ENCODE measurements at regions not wholly inside any gene's neighbourhood (a gene's known extent, or its start where the extent isn't known, plus 50 kb on each side); places are given as distances from the start of the nearest gene placed in this dataset.

- Mint-ChIP-seq H3K4me1 (ENCODE audit: low read depth) (peaks cover 65% of the 10 kb centered on the region), H3K9me3 (peaks cover 23% of the 10 kb centered on the region), H3K4me3 (no peak overlapping the region), H3K27ac (no peak overlapping the region), H3K36me3 (ENCODE audit: low read depth) (peaks cover 33% of the 10 kb centered on the region), H3K27me3 (ENCODE audit: insufficient read depth) (no peaks in the 10 kb centered on the region)
- TF ChIP-seq CTCF (IDR thresholded peaks at IDR 0.05): no peak
- no peak for DNase-seq
Measured at GRCh38 chr10:4669585-4669984, 156.4 kb upstream of the AKR1E2 start.

GRCh38 chr10:4663162-4663992 is 162.6 kb upstream of the AKR1E2 start:
- TF ChIP-seq CTCF (IDR thresholded peaks at IDR 0.05): no peak
- H3K36me3 Mint-ChIP-seq (ENCODE audit: low read depth): peaks cover 26% of the 10 kb centered on the region
- H3K4me1 Mint-ChIP-seq (ENCODE audit: low read depth): peaks cover 48% of the 10 kb centered on the region
- no peaks in the 10 kb centered on the region for H3K27me3 Mint-ChIP-seq (ENCODE audit: insufficient read depth)
- peak overlapping the region; percentile 97 for H3K27ac Mint-ChIP-seq
- DNase-seq: peak; percentile 98
- peak overlapping the region; percentile 73 for H3K4me3 Mint-ChIP-seq
- peaks cover 14% of the 10 kb centered on the region for H3K9me3 Mint-ChIP-seq

DNA sequence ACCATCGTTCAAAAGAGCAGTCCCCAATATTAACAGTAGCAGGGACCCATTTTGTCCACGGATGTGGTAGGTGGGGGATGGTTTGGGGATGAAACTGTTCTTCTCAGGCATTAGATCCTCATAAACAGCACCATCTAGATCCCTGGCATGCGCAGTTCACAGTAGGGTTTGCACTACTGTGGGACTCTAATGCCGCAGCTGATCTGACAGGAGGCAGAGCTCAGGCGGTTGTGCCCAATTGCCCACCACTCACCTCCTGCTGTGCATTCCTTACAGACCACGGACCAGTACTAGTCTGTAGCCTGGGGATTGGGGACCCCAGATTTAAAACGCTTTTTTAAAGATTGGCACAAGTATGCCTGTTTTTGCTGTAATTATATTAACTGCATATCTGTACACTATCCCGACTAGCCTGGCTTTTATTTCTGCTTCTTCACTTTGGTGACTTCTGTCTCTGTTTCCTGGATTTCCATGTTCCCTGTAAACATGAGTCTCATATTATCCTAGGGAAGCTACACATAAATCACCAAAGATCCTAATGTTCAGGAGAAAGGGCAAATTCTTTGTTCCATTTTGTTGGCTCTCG is 163.3 kb upstream of the AKR1E2 start:
- peak; percentile 55 for DNase-seq
- Mint-ChIP-seq H3K27ac (peak overlapping the region; percentile 97), H3K9me3 (peaks cover 10% of the 10 kb centered on the region), H3K4me3 (peak overlapping the region; percentile 73), H3K27me3 (ENCODE audit: insufficient read depth) (no peaks in the 10 kb centered on the region), H3K4me1 (ENCODE audit: low read depth) (peaks cover 46% of the 10 kb centered on the region), H3K36me3 (ENCODE audit: low read depth) (peaks cover 20% of the 10 kb centered on the region)
- peak; percentile 9; the same call in 1 of the 2 replicates for TF ChIP-seq CTCF (IDR thresholded peaks at IDR 0.05)

- H3K4me1 Mint-ChIP-seq (ENCODE audit: low read depth): peaks cover 51% of the 10 kb centered on the region
- peak overlapping the region; percentile 97 for H3K27ac Mint-ChIP-seq
- H3K9me3 Mint-ChIP-seq: no peaks in the 10 kb centered on the region; the same call in 1 of the 2 replicates
- H3K36me3 Mint-ChIP-seq (ENCODE audit: low read depth): peaks cover 10% of the 10 kb centered on the region
- no peak overlapping the region for H3K4me3 Mint-ChIP-seq
- no peaks in the 10 kb centered on the region for H3K27me3 Mint-ChIP-seq (ENCODE audit: insufficient read depth)
- no peak for DNase-seq
- no peak for TF ChIP-seq CTCF (IDR thresholded peaks at IDR 0.05)
Measured at GRCh38 chr10:4661511-4662255, 164.3 kb upstream of the AKR1E2 start.

- H3K27me3 Mint-ChIP-seq (ENCODE audit: insufficient read depth): no peaks in the 10 kb centered on the region
- no peak for TF ChIP-seq CTCF (IDR thresholded peaks at IDR 0.05)
- peaks cover 48% of the 10 kb centered on the region for H3K4me1 Mint-ChIP-seq (ENCODE audit: low read depth)
- no peak for DNase-seq
- H3K4me3 Mint-ChIP-seq: no peak overlapping the region
- no peaks in the 10 kb centered on the region for H3K9me3 Mint-ChIP-seq
- H3K36me3 Mint-ChIP-seq (ENCODE audit: low read depth): peaks cover 9% of the 10 kb centered on the region
- no peak overlapping the region for H3K27ac Mint-ChIP-seq
Measured at GRCh38 chr10:4658777-4659176, 167.2 kb upstream of the AKR1E2 start.

All from HFFc6 (cell line).